HEK293 (cell line): ENCODE measurements at regions not wholly inside any gene's neighbourhood (a gene's known extent, or its start where the extent isn't known, plus 50 kb on each side); places are given as distances from the start of the nearest gene placed in this dataset.
A peak's percentile ranks its signal among the peaks of the same experiment; 100 is the strongest.

ENCODE experiments used
- CTCF ChIA-PET: fragments of 350-600 bp; formaldehyde crosslinking; extraction: SDS; loops from one replicate; lab custom pipeline; 2021; ENCODE audit warnings: antibody characterized with exemption; lab: Yijun Ruan, JAX
- POLR2A ChIA-PET: fragments of 300-600 bp; formaldehyde crosslinking; extraction: SDS; loops from one replicate; lab custom pipeline; 2020; ENCODE audit warnings: antibody characterized with exemption, inconsistent platforms; lab: Yijun Ruan, JAX
- H3K27ac ChIP-seq: fragments of 200-500 bp; sonication (Bioruptor generic); 2 replicates; pipeline ENCODE4 v1.5.1; 2014; ENCODE audit warnings: low read depth, low read length, control low read depth, inconsistent platforms; ENCODE audit errors: extremely low read depth
- H3K36me3 ChIP-seq, 2 experiments: fragments of 200-500 bp in 1 of 2; sonication (Bioruptor generic) in 1 of 2; 1 replicate in 1 of 2; 2 replicates in 1 of 2; pipeline ENCODE4 v1.5.1; 2014 to 2017; ENCODE audit warnings: inconsistent platforms in 2 of 2, low read length in 2 of 2; ENCODE audit not compliant: control insufficient read depth in 2 of 2, insufficient read depth in 1 of 2
- H3K4me1 ChIP-seq: fragments of 200-500 bp; sonication (Bioruptor generic); 2 replicates; pipeline ENCODE4 v1.5.1; 2014; ENCODE audit warnings: mild to moderate bottlenecking, low read length, inconsistent platforms; ENCODE audit not compliant: control insufficient read depth, insufficient read depth
- H3K4me3 ChIP-seq: 2 replicates; pipeline ENCODE4 v1.5.1; 2011; ENCODE audit warnings: low read depth, mild to moderate bottlenecking, control low read depth, low read length, moderate library complexity
- H3K9me3 ChIP-seq: fragments of 200-500 bp; sonication (Bioruptor generic); 2 replicates; pipeline ENCODE4 v1.5.1; 2014; ENCODE audit warnings: low read depth, low read length, inconsistent platforms; ENCODE audit not compliant: control insufficient read depth, insufficient read depth
- GLIS1 ChIP-seq: fragments of 450-650 bp; formaldehyde crosslinking; IDR thresholded peaks from 2 replicates; pipeline ENCODE4 v1.5.1; 2016; ENCODE audit warnings: missing biosample characterization, missing genetic modification characterization
- KLF17 ChIP-seq: fragments of 450-650 bp; formaldehyde crosslinking; IDR thresholded peaks from 2 replicates; pipeline ENCODE4 v1.5.1; 2016; ENCODE audit warnings: missing biosample characterization, missing genetic modification characterization
- MEIS1 ChIP-seq: sonication (generic); formaldehyde crosslinking; IDR thresholded peaks from 2 replicates; pipeline ENCODE4 v1.8.1; 2022; ENCODE audit warnings: missing genetic modification reagents, mild to moderate bottlenecking, borderline replicate concordance
- OSR2 ChIP-seq: fragments of 450-650 bp; formaldehyde crosslinking; IDR thresholded peaks from 2 replicates; pipeline ENCODE4 v1.5.1; 2016; ENCODE audit warnings: missing biosample characterization, missing genetic modification characterization
- REST ChIP-seq: fragments of 450-650 bp; formaldehyde crosslinking; IDR thresholded peaks from 2 replicates; pipeline ENCODE4 v1.5.1; 2016; ENCODE audit warnings: missing biosample characterization, missing genetic modification characterization
- SCRT2 ChIP-seq: fragments of 450-650 bp; formaldehyde crosslinking; IDR thresholded peaks from 2 replicates; pipeline ENCODE4 v1.5.1; 2016; ENCODE audit warnings: missing biosample characterization, missing genetic modification characterization
- ZBTB11 ChIP-seq: fragments of 450-650 bp; formaldehyde crosslinking; conservative IDR thresholded peaks from 2 replicates; pipeline ENCODE4 v1.5.1; 2016; ENCODE audit warnings: low read depth, missing biosample characterization, missing genetic modification characterization
- ZNF112 ChIP-seq: fragments of 450-650 bp; formaldehyde crosslinking; IDR thresholded peaks from 2 replicates; pipeline ENCODE4 v1.5.0; 2017; ENCODE audit warnings: missing biosample characterization, missing genetic modification characterization
- ZNF146 ChIP-seq: fragments of 450-650 bp; formaldehyde crosslinking; IDR thresholded peaks from 2 replicates; pipeline ENCODE4 v1.5.1; 2016; ENCODE audit warnings: missing biosample characterization, missing genetic modification characterization
- ZNF211 ChIP-seq: fragments of 450-650 bp; formaldehyde crosslinking; IDR thresholded peaks from 2 replicates; pipeline ENCODE4 v1.5.1; 2016; ENCODE audit warnings: low read depth, missing biosample characterization, missing genetic modification characterization
- ZNF223 ChIP-seq: fragments of 450-650 bp; formaldehyde crosslinking; IDR thresholded peaks from 2 replicates; pipeline ENCODE4 v1.5.1; 2016; ENCODE audit warnings: missing biosample characterization, missing genetic modification characterization
- ZNF658 ChIP-seq: fragments of 450-650 bp; formaldehyde crosslinking; IDR thresholded peaks from 2 replicates; pipeline ENCODE4; 2016; ENCODE audit warnings: missing biosample characterization, missing genetic modification characterization
- ZSCAN23 ChIP-seq: fragments of 450-650 bp; formaldehyde crosslinking; IDR thresholded peaks from 2 replicates; pipeline ENCODE4 v1.5.1; 2016; ENCODE audit warnings: missing biosample characterization, missing genetic modification characterization

- Histone ChIP-seq H3K27ac (no peak overlapping the region), H3K36me3 (no peaks in the 10 kb centered on the region)
- CTCF ChIA-PET, result no interaction called here
- TF ChIP-seq OSR2 (tag by site-specific recombination) (no peak), ZNF112 (tag by site-specific recombination) (no peak), KLF17 (no peak), ZNF211 (tag by site-specific recombination) (no peak), ZNF146 (tag by site-specific recombination) (no peak)
- TF ChIP-seq, all 188 proteins: peak for 0
- Histone ChIP-seq H3K4me3 (no peak overlapping the region), H3K9me3 (no peaks in the 10 kb centered on the region), H3K4me1 (no peaks in the 10 kb centered on the region)
- POLR2A ChIA-PET, result no interaction called here
These were observed 472.6 kb upstream of the ATP2B1 start for GRCh38 chr12:90181216-90181615.

GRCh38 chr12:90174956-90175355, 466.3 kb upstream of the ATP2B1 start:
- H3K4me1 ChIP-seq, result peaks cover 4% of the 10 kb centered on the region; the same call in 1 of the 2 replicates
- no peak overlapping the region for H3K4me3 ChIP-seq
- TF ChIP-seq MEIS1, result no peak
- TF ChIP-seq ZSCAN23 (tag by site-specific recombination), result no peak
- TF ChIP-seq ZNF146 (tag by site-specific recombination), result no peak
- no peak for TF ChIP-seq ZNF223
- TF ChIP-seq ZNF658 (tag by site-specific recombination), result no peak
- POLR2A ChIA-PET, result no interaction called here
- CTCF ChIA-PET, result no interaction called here
- no peak overlapping the region for H3K27ac ChIP-seq
- H3K9me3 ChIP-seq, result no peaks in the 10 kb centered on the region
- no peaks in the 10 kb centered on the region for H3K36me3 ChIP-seq

- 0 out of 2 replicates have a peak, but pooled peaks have one; percentile 47 for TF ChIP-seq SCRT2
- TF ChIP-seq GLIS1 (tag by site-specific recombination), result peak; percentile 41
- peak; percentile 35; the same call in 1 of the 2 replicates for TF ChIP-seq REST (tag by site-specific recombination)
- TF ChIP-seq ZBTB11 (tag by site-specific recombination), result no peak
- no peak overlapping the region for H3K27ac ChIP-seq
- no peak overlapping the region for H3K4me3 ChIP-seq
- CTCF ChIA-PET, result no interaction called here
- peaks cover 4% of the 10 kb centered on the region; the same call in 1 of the 2 replicates for H3K4me1 ChIP-seq
- POLR2A ChIA-PET, result no interaction called here
- H3K36me3 ChIP-seq, result no peaks in the 10 kb centered on the region
- no peaks in the 10 kb centered on the region for H3K9me3 ChIP-seq
These were observed 465.5 kb upstream of the ATP2B1 start for GRCh38 chr12:90174198-90174510.
